ENCODE measurements at regions not wholly inside any gene's neighbourhood (a gene's known extent, or its start where the extent isn't known, plus 50 kb on each side); places are given as distances from the start of the nearest gene placed in this dataset.
"Not testable (repeated sequence)": the region's sequence is repeated elsewhere in the genome, so short reads cannot be mapped to it uniquely, and the experiment has no call there.

GRCh38 chr2:195471807-195472206 is 185.2 kb upstream of the SLC39A10 start:
- no peak for DNase-seq (ENCODE audit: low read depth in 4 of 4, low spot score in 3 of 4)

DNA sequence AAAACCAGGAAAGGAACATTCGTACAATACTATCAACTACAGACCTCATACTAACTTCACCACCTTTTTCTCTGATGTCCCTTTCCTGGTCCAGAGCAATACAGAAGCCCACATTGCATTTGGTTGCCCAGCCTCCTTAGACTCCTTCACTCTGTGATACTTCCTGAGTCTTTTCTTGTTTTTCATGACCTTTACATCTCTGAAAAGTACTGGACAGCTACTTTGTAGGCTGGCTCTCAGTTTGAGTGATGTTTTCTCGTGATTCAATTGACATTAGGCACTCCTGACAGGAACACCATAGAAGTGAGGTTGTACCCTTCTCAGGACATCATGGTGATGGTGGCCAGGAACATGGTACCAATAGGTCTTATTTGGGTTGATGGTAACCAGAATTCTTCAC is 185.9 kb upstream of the SLC39A10 start:
- no peak for DNase-seq (ENCODE audit: low read depth in 4 of 4, low spot score in 3 of 4)

DNA sequence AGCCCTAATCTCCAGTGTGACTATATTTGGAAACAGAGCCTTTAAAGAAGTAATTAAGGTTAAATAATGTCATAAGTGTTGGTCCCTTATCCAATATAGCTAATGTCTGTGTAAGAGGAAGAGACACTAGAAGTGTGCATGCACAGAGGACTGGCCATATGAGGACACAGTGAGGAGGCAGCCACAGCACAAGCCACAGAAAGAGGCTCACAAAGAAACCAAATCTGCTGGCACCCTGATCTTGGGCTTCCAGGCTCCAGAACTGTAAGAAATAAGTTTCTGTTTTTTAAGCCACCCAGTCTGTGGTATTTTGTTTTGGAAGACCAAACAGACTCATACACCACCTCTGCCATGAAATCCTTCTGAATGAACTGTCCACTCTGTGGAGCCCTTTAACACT is 186.4 kb upstream of the SLC39A10 start:
- no peak for DNase-seq (ENCODE audit: low read depth in 4 of 4, low spot score in 3 of 4)

- no peak for DNase-seq (ENCODE audit: low read depth in 4 of 4, low spot score in 3 of 4)
Observed at GRCh38 chr2:195468771-195469170, 188.3 kb upstream of the SLC39A10 start.

DNA sequence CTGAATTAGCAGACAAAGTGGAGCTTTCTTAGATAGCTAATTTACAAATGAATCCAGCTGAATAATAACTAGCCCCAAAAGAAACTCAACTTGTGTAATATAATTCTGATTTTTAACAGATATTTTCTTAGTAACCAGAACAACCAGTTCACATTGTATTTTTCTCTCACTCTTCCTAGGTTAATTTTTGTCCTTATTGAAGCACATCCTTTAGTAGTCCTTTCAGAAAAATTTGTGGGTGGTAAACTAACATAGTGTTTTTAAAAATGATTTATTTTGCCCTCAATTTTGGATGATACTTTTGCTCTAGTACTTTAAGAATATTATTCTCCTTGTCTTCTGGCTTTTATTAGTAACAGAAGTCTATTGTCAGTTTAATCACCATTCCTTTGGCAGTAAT is 190.6 kb upstream of the SLC39A10 start:
- DNase-seq (ENCODE audit: low read depth in 4 of 4, low spot score in 3 of 4), result no peak

DNA sequence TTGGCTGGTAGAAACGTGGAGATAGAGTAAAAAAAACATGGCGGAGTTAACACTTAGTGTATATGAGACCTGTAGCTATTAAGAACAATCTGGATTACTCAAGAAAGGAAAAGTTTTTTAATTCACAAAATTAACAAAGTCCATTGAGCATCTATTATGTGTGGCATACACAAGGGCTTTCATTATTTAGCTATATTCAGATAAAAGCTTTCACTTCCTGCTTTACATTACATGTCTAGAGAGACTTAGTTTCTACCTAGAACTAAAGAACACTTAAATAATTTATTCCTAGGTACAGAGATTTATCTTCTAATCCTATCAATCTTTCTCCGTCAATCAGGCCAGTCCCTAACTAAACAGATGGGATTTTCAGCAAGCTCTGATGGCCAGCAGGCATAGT is 196.0 kb upstream of the SLC39A10 start:
- no peak for DNase-seq (ENCODE audit: low read depth in 4 of 4, low spot score in 3 of 4)

DNA sequence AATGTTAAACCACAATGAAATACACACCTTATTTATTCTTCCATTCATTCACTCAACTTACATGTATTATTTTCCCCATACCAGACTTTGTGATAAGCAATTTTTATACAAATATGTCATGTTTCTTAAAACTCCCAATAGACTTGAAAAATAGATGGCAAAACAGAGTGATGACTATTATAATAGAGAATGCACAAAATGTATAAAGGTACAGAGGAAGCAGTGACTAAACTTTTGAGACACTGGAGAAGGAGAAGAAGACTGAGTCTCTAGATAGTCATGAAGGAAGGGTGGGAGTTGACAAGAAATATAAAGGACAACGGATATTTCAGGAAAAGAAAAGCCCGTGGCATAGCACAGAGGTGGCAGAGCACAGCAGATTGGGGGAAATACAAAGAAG is 198.1 kb upstream of the SLC39A10 start:
- no peak for DNase-seq (ENCODE audit: low read depth in 4 of 4, low spot score in 3 of 4)

GRCh38 chr2:195457873-195458272 is 199.2 kb upstream of the SLC39A10 start:
- DNase-seq (ENCODE audit: low read depth in 4 of 4, low spot score in 3 of 4), result no peak

- no peak for DNase-seq (ENCODE audit: low read depth in 4 of 4, low spot score in 3 of 4)
Observed at GRCh38 chr2:195456771-195457170, 200.3 kb upstream of the SLC39A10 start.

DNA sequence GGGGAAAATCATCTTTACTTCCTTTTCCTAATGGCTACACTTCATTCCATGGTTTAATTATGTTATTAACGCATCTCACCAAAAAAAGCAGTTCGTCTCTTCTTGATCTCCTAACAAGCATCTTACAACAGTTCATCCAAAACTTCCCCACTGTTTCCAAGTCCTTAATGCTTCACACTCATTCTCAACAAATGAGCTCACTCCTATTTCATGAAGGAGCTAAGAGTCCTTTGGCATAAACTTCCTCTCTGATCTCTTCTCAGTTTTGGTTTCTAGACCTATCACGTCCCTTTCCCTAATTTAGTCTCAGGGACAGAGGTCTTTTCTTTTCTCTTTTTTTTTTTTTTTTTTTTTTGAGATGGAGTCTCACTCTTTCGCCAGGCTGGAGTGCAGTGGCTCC is 205.9 kb upstream of the SLC39A10 start:
- no peak for DNase-seq (ENCODE audit: low read depth in 4 of 4, low spot score in 3 of 4)

DNA sequence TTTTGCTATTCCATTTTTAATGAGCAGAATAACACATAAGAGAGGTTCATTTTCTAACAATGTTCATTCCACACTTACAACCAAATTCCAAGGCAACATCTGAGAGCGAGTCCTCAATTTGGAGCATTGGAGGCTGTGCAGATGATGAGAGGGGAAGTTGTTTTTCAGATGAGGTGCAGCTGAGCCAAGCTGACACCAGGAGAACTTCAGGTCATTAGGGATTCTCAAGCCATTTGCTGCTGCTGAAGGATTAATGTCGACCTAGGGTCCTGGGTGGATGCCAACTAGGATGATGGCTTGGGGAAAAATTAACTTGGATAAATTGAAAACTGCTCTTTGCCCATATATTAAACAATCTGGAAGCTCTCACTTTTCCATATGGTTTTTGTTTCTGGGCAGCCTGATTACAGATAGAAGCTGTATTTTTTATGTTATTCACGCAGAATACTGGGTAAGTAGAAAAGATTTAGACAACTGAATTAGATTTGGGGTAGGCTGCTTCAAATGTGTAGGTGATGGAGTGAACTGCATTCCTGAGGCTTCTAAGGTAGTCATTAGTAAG is 206.4 kb upstream of the SLC39A10 start:
- DNase-seq (ENCODE audit: low read depth in 4 of 4, low spot score in 3 of 4), result no peak

DNA sequence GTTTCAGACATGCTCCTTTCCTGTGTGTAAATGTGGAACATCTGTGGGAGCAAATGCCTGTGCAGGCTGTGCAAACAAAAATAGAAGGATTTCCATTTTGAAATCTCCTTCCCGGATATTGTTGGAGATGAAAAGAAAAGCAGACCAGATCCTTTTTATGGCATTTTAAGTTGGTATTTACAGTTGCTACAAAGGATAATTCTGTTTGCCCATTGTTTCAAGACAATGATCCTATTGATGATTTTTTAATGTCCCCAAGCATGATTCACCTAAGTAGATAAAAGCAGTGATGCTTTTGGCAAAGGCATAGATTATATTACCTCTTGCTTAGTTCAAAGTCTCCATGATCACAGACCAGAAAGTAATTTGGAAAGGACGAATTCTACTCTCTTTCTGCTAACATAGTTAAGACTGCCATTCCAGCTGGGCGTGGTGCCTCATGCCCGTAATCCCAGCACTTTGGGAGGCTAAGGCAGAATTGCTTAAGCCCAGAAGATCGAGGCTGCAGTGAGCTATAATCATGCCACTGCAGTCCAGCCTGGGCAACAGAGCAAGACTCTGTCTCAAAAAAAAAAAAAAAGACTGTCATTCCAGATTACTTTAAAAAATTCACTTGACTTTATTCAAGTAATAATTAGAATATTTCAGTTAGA is 209.6 kb upstream of the SLC39A10 start:
- DNase-seq (ENCODE audit: low read depth in 4 of 4, low spot score in 3 of 4), result no peak

DNA sequence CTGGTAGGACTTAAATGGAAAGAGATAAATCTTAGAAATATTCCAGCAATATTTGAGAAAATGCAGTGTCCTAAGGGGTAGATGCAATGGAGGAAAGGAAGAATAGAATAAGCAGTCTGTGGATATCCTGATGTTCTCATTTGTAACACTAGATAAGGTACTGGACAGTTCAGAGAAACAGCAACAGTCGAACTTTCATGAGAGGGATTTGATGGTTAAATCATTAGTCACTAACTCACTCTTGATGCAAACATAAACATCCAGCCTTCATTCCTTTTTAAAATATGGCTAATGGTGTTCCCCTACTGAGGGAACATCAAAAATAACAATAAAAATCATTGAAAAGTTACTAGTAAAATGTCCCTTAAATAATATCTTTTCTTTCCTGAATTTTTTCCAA is 211.4 kb upstream of the SLC39A10 start:
- DNase-seq (ENCODE audit: low read depth in 4 of 4, low spot score in 3 of 4), result no peak

DNA sequence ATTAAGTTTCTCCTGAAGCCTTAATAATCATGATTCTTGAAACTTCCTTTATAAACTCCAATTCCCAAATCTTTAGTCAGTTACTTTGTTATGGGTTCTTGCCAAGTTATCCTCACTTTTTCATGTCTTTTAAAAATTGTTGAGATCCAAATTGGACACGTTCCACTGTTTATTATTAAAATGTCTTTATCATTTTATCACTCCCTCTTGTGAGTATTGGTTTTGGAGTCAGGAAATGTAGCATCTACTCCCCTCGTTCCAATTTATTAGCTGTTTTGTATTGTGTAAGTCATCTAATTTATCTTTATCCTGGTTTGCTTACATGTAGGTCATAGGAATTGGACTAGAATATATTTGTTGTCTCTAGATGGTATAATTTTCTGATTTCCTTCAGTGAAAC is 213.1 kb upstream of the SLC39A10 start:
- no peak for DNase-seq (ENCODE audit: low read depth in 4 of 4, low spot score in 3 of 4)

GRCh38 chr2:195442458-195443175 is 214.4 kb upstream of the SLC39A10 start:
- no peak for DNase-seq (ENCODE audit: low read depth in 4 of 4, low spot score in 3 of 4)

- DNase-seq (ENCODE audit: low read depth in 4 of 4, low spot score in 3 of 4), result no peak
Observed at GRCh38 chr2:195438692-195439091, 218.3 kb upstream of the SLC39A10 start.

- DNase-seq (ENCODE audit: low read depth in 4 of 4, low spot score in 3 of 4), result no peak
Observed at GRCh38 chr2:195437521-195437920, 219.5 kb upstream of the SLC39A10 start.

DNA sequence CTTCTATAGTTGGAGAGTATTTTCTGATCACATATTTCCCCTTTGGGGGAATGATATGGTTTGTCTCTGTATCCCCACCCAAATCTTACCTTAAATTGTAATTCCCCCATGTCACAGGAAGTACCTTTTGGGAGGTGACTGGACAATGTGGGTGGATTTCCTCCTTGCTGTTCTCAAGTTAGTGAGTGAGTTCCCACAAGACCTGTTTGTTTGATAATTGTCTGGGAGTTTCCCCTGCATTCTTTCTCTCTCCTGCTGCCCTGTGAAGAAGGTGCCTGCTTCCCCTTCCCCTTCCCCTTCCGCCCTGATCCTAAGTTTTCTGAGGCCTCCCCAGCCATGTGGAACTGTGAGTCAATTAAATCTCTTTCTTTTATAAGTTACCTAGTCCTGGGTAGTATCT is 222.7 kb upstream of the SLC39A10 start:
- DNase-seq (ENCODE audit: low read depth in 4 of 4, low spot score in 3 of 4), result no peak

GRCh38 chr2:195433729-195434128 is 223.3 kb upstream of the SLC39A10 start:
- not testable (repeated sequence) for DNase-seq (ENCODE audit: low read depth in 4 of 4, low spot score in 3 of 4)

GRCh38 chr2:195428673-195429072 is 228.4 kb upstream of the SLC39A10 start:
- DNase-seq (ENCODE audit: low read depth in 4 of 4, low spot score in 3 of 4), result no peak

- DNase-seq (ENCODE audit: low read depth in 4 of 4, low spot score in 3 of 4), result no peak
Observed at GRCh38 chr2:195425328-195425727, 231.7 kb upstream of the SLC39A10 start.

DNA sequence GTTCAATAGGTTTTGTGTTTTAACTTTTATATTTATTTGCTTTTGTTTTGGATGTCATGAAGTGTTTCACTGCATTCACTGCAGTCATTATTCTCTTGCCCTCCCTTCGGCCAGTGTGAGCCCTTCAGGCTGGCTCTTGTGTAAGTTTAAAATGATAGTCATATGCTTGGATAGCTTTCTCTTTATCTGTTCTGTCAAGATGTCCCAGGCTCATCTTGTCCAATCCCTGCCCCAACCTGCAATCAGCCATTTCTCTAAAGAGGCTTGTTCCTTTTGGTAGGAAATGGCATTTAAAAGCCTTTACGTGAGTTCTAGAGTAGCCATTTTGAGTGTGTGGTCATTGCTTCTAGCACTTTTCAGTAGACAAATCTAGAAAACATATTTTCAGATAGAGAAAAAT is 238.0 kb upstream of the SLC39A10 start:
- DNase-seq (ENCODE audit: low read depth in 4 of 4, low spot score in 3 of 4), result no peak
